Fibroblast of pulmonary artery (primary cell): ENCODE measurements at regions not wholly inside any gene's neighbourhood (a gene's known extent, or its start where the extent isn't known, plus 50 kb on each side); places are given as distances from the start of the nearest gene placed in this dataset.

Experiments
- DNase-seq: peaks from one replicate; pipeline ENCODE4 v3.0.0-alpha.2; 2010; ENCODE audit warnings: low read depth
- H3K4me3 ChIP-seq: replicated peaks from 2 replicates; pipeline ENCODE4 v1.5.1; 2011; ENCODE audit warnings: low read depth, mild to moderate bottlenecking, control low read depth, low read length, moderate library complexity
- TF ChIP-seq, protein P1 (sequence below): IDR thresholded peaks from 2 replicates; pipeline ENCODE4 v1.5.1; 2011; ENCODE audit warnings: mild to moderate bottlenecking, control low read depth, low read length, inconsistent platforms; ENCODE audit errors: missing control alignments

DNA sequence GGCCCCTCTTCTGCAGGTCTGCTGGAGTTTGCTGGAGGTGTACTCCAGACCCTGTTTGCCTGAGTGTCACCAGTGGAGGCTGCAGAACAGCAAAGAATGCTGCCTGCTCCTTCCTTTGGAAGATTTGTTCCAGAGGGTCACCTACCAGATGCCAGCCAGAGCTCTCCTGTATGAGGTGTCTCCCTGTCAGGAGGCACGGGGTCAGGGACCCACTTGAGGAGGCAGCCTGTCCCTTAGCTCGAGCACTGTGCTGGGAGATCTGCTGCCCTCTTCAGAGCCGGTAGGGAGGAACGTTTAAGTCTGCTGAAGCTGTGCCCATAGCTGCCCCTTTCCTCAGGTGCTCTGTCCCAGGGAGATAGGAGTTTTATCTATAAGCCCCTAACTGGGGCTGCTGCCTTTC, 207.9 kb downstream of the FAT3 start:
- DNase-seq: no peak

DNA sequence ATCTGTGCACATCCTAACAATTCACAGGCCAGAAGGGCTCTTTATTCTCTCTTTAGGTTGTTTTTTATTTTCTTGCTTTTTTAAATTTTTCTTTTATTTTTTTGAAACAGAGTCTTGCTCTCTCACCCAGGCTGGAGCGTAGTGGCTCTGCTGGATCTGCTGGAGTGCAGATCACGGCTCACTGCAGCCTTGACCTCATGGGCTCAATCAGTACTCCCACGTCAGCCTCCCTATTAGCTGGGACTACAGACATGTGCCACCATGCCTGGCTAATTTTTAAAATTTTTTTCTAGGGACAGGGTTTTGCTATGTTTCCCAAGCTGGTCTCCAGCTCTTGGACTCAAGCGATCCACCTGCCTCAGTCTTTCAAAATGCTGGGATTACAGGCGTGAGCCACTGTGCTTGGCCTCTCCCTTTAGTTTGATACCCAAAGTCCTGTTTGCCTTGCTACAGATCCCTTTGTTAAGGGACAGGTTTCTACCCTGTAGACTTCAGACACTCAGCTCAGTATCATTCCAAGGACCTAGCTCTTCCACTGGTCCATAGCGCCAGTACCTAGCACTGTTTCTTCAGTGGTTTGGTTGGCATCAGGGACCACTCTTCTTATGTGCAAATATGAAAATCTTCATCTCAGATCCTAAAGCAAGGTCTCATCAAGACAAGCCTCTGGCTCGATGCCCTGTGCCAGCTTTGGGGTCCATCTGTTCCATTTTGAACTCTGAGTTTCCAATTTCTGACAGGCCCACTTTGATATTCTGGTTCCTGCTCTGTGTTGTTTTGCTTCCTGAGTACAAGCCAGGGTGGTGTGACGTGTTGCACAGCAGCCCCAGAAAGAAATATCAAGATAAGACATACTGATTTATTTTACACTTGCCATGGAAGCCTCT, 211.7 kb downstream of the FAT3 start:
- H3K4me3 ChIP-seq: no peak overlapping the region
- DNase-seq: no peak
- TF ChIP-seq, protein P1, sequence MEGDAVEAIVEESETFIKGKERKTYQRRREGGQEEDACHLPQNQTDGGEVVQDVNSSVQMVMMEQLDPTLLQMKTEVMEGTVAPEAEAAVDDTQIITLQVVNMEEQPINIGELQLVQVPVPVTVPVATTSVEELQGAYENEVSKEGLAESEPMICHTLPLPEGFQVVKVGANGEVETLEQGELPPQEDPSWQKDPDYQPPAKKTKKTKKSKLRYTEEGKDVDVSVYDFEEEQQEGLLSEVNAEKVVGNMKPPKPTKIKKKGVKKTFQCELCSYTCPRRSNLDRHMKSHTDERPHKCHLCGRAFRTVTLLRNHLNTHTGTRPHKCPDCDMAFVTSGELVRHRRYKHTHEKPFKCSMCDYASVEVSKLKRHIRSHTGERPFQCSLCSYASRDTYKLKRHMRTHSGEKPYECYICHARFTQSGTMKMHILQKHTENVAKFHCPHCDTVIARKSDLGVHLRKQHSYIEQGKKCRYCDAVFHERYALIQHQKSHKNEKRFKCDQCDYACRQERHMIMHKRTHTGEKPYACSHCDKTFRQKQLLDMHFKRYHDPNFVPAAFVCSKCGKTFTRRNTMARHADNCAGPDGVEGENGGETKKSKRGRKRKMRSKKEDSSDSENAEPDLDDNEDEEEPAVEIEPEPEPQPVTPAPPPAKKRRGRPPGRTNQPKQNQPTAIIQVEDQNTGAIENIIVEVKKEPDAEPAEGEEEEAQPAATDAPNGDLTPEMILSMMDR: no peak

More for the DNA sequence above, 207.9 kb downstream of the FAT3 start:
- TF ChIP-seq, protein P1: no peak
- no peak overlapping the region for H3K4me3 ChIP-seq

DNA sequence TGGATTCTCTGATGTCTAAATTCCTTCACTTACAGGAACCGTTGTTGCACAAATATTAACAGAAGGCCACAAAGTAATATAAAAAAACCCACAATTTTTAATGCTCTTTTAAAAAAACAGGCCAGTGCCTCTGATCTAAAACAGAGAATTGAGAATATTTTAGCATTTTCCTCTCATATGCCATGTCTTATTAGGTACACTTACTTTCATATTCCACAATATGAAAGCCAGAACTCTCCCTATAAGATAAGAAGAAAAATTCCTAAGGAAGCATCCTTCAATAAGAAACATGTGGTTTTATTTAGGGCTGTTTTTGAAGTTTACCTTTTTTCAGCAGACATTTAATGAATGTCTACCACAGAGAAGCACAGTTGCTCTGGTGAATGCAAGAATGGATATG, 214.5 kb downstream of the FAT3 start:
- TF ChIP-seq, protein P1: no peak
- H3K4me3 ChIP-seq: no peak overlapping the region
- no peak for DNase-seq

DNA sequence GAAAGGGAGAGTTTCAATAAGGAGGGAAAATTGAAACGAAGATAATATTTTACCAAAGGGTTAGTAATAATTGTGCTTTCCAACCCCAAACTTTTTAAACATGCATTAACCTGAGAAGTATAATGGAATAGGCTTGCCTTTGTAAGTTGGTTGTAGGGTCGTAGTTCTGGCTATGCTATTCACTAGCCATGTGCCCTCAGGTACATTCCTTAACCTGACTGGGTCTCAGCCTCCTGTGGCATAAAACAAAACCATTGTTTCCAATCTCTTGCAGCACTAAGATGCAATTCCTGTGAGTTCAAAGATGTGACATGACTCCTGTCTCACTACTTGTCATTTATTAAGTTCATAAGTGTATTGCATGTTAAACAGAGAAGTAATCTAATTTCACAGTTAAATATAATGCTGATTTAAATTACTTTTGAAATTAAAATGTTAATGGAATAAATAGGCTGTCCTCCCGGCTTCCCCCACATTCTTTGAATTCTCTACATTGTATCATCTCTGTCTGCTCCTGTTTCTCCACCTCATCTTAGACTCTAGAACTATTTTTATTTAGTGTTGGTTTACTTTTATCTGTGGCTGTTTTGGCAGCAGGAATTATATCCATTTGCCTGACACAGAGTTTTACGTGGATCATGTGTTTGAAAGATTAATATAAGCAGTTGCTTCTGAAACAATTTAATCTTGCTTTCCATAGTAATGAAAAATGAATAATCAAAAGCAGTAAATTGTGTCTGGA, 216.3 kb downstream of the FAT3 start:
- TF ChIP-seq, protein P1: no peak
- H3K4me3 ChIP-seq: no peak overlapping the region
- DNase-seq: no peak

DNA sequence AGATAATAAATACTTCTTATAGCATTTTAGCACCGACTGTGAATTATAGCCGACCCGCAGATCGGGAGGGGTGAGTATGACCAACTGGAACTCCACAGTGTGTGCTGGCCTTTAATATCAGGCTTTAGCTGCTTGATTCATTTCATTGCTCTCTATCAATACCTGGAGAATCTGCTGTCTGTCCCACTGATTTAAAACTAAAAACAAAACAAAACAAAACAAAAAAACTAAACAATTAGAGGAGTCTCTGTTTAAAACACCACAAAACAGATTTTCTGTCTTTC, 216.8 kb downstream of the FAT3 start:
- no peak for DNase-seq
- TF ChIP-seq, protein P1: no peak
- no peak overlapping the region for H3K4me3 ChIP-seq

DNA sequence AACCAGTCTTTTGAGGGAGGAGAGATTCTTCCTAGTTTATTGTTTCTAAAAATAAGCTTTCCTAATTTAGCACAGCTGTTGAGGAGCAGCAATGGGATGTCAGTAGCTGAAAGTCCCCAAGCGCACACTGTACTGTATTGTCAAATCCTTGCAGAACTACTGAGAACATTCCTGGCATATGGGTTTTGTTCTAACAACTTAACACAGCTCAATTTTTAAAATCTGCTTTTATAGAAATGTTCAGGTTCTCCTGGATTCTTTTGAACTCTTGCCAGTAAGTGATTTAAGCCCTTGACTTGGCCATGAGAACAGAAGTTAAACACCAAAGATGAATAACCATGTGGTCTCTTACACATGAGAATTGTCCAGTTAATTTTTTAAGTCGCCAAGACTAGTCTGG, 218.6 kb downstream of the FAT3 start:
- DNase-seq: no peak

More for the DNA sequence above, 218.6 kb downstream of the FAT3 start:
- TF ChIP-seq, protein P1: no peak
- H3K4me3 ChIP-seq: no peak overlapping the region
